MM.1S (cell line): ENCODE measurements at regions not wholly inside any gene's neighbourhood (a gene's known extent, or its start where the extent isn't known, plus 50 kb on each side); places are given as distances from the start of the nearest gene placed in this dataset.

Experiments used
- EZH2 ChIP-seq: fragments of 300-600 bp; sonication (generic); optimal IDR thresholded peaks from 2 replicates; pipeline ENCODE3; 2017; ENCODE audit warnings: low read depth, mild to moderate bottlenecking, antibody characterized with exemption, low read length, mixed read lengths
- EZH2phosphoT487 ChIP-seq: fragments of 300-600 bp; sonication (generic); IDR thresholded peaks from 2 replicates; pipeline ENCODE4 v1.6.1; 2018; ENCODE audit warnings: antibody characterized with exemption, low read length
- TF ChIP-seq, protein P1 (sequence below): fragments of 300-600 bp; sonication (generic); IDR thresholded peaks from 2 replicates; pipeline ENCODE4 v1.5.1; 2016; ENCODE audit warnings: antibody characterized with exemption, low read length, mixed read lengths

- TF ChIP-seq, protein P1, sequence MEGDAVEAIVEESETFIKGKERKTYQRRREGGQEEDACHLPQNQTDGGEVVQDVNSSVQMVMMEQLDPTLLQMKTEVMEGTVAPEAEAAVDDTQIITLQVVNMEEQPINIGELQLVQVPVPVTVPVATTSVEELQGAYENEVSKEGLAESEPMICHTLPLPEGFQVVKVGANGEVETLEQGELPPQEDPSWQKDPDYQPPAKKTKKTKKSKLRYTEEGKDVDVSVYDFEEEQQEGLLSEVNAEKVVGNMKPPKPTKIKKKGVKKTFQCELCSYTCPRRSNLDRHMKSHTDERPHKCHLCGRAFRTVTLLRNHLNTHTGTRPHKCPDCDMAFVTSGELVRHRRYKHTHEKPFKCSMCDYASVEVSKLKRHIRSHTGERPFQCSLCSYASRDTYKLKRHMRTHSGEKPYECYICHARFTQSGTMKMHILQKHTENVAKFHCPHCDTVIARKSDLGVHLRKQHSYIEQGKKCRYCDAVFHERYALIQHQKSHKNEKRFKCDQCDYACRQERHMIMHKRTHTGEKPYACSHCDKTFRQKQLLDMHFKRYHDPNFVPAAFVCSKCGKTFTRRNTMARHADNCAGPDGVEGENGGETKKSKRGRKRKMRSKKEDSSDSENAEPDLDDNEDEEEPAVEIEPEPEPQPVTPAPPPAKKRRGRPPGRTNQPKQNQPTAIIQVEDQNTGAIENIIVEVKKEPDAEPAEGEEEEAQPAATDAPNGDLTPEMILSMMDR = no peak
- TF ChIP-seq EZH2 (no peak), EZH2phosphoT487 (no peak)
Measured at GRCh38 chr1:234731569-234732085, 121.6 kb upstream of the IRF2BP2 start.
